Islet precursor cell (in vitro differentiated cells): ENCODE measurements at regions not wholly inside any gene's neighbourhood (a gene's known extent, or its start where the extent isn't known, plus 50 kb on each side); places are given as distances from the start of the nearest gene placed in this dataset.

Source experiments
- DNase-seq: peaks from one replicate; pipeline ENCODE4 v3.0.0-alpha.2; 2018

- DNase-seq: no peak
Measured at GRCh38 chr19:29400917-29401711, 124.7 kb upstream of the VSTM2B start.

GRCh38 chr19:29401712-29402421 lies 123.9 kb upstream of the VSTM2B start:
- DNase-seq: no peak

GRCh38 chr19:29402563-29402962 lies 123.2 kb upstream of the VSTM2B start:
- DNase-seq: no peak

GRCh38 chr19:29404015-29404414 lies 121.8 kb upstream of the VSTM2B start:
- DNase-seq: no peak

- peak; percentile 94 for DNase-seq
Measured at GRCh38 chr19:29404951-29405727, 120.7 kb upstream of the VSTM2B start.

GRCh38 chr19:29405728-29405995 lies 120.1 kb upstream of the VSTM2B start:
- no peak for DNase-seq

- no peak for DNase-seq
Measured at GRCh38 chr19:29409076-29409862, 116.5 kb upstream of the VSTM2B start.

GRCh38 chr19:29410601-29411000 lies 115.2 kb upstream of the VSTM2B start:
- DNase-seq: no peak

GRCh38 chr19:29411113-29411581 lies 114.6 kb upstream of the VSTM2B start:
- DNase-seq: no peak

GRCh38 chr19:29413435-29413834 lies 112.4 kb upstream of the VSTM2B start:
- no peak for DNase-seq

GRCh38 chr19:29415507-29415906 lies 110.3 kb upstream of the VSTM2B start:
- peak; percentile 70 for DNase-seq

GRCh38 chr19:29417048-29417447 lies 108.7 kb upstream of the VSTM2B start:
- no peak for DNase-seq

GRCh38 chr19:29418201-29418600 lies 107.6 kb upstream of the VSTM2B start:
- DNase-seq: peak; percentile 68

GRCh38 chr19:29420065-29420464 lies 105.7 kb upstream of the VSTM2B start:
- DNase-seq: no peak

GRCh38 chr19:29420482-29421195 lies 105.2 kb upstream of the VSTM2B start:
- no peak for DNase-seq

- DNase-seq: peak; percentile 71
Measured at GRCh38 chr19:29421196-29421545, 104.6 kb upstream of the VSTM2B start.

GRCh38 chr19:29422047-29422446 lies 103.7 kb upstream of the VSTM2B start:
- DNase-seq: no peak

- DNase-seq: no peak
Measured at GRCh38 chr19:29422486-29423085, 103.2 kb upstream of the VSTM2B start.

GRCh38 chr19:29428071-29428470 lies 97.7 kb upstream of the VSTM2B start:
- DNase-seq: no peak

- DNase-seq: no peak
Measured at GRCh38 chr19:29429021-29429420, 96.8 kb upstream of the VSTM2B start.

- no peak for DNase-seq
Measured at GRCh38 chr19:29429581-29429980, 96.2 kb upstream of the VSTM2B start.

- DNase-seq: no peak
Measured at GRCh38 chr19:29431332-29431731, 94.5 kb upstream of the VSTM2B start.
